22Rv1 (cell line): ENCODE measurements at regions not wholly inside any gene's neighbourhood (a gene's known extent, or its start where the extent isn't known, plus 50 kb on each side); places are given as distances from the start of the nearest gene placed in this dataset.

Experiments used
- CTCF ChIP-seq: fragments of 450-650 bp; IDR thresholded peaks from 2 replicates; pipeline ENCODE4 v1.5.1; 2017; ENCODE audit warnings: mild to moderate bottlenecking
- ZFX ChIP-seq: fragments of 450-650 bp; IDR thresholded peaks from 2 replicates; pipeline ENCODE4 v1.6.1; 2017; ENCODE audit warnings: antibody characterized with exemption, borderline replicate concordance

GRCh38 chrX:109886122-109886761, 116.7 kb upstream of the TMEM164 start:
- TF ChIP-seq CTCF (peak; percentile 74), ZFX (no peak)
